ENCODE measurements at regions not wholly inside any gene's neighbourhood (a gene's known extent, or its start where the extent isn't known, plus 50 kb on each side); places are given as distances from the start of the nearest gene placed in this dataset.

DNA sequence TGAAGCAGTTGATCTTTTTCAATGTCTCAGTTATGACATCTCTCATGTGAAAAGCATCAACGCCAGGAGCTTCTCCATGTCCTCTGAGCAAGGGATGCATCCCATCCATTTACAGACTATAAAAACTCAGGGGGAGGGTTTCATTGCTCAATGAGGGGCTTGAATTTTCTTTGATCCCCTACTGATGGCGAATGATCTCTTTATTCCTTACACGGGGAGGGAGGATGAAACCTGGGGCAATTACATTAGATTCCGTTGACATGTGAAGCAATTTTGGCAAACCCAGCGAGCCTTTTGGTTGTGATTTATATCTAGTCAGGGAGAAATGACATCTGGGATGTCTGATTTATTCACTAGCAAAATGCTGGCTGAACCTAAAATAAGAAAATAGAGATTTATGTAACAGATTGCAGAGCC is 268.9 kb downstream of the HIVEP2 start:
- Mint-ChIP-seq H3K4me3 (no peak overlapping the region), H3K27ac (no peak overlapping the region), H3K4me1 (ENCODE audit: unreplicated experiment) (peaks cover 4% of the 10 kb centered on the region), H3K36me3 (no peaks in the 10 kb centered on the region), H3K27me3 (peaks cover 17% of the 10 kb centered on the region), H3K9me3 (no peaks in the 10 kb centered on the region)
- TF ChIP-seq CTCF (conservative IDR thresholded peaks at IDR 0.05) = no peak
- DNase-seq (ENCODE audit: extremely low spot score, unreplicated experiment) = no peak

DNA sequence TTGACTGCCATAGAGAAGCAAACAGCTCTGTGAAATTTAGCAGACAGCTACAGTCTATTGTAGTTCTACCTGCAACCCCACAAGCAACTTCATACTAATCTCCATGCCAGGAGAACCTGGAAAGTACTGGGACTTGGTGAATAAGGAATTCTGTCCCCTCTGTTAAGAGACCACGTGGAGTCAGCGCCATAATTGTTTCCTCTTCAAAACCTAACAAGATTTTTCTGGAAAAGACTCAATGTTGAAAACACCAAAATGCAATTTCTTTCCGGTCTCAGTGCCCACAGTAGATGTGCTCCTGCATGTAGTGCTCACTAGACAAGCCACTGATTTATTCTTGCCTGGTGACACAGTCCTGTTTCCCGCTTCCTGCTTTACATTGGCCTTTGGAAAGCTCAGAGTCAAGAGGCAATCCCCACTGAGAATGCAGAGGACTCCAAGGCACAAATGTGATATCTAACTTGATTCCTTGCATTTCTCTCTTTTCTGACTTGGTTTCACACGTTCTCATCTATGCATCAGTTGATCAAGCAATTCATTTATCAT is 268.3 kb downstream of the HIVEP2 start:
- no peak overlapping the region for H3K4me3 Mint-ChIP-seq
- H3K36me3 Mint-ChIP-seq = no peaks in the 10 kb centered on the region
- peaks cover 17% of the 10 kb centered on the region for H3K27me3 Mint-ChIP-seq
- peaks cover 4% of the 10 kb centered on the region for H3K4me1 Mint-ChIP-seq (ENCODE audit: unreplicated experiment)
- no peak for DNase-seq (ENCODE audit: extremely low spot score, unreplicated experiment)
- H3K9me3 Mint-ChIP-seq = no peaks in the 10 kb centered on the region
- no peak overlapping the region for H3K27ac Mint-ChIP-seq
- no peak for TF ChIP-seq CTCF (conservative IDR thresholded peaks at IDR 0.05)

- DNase-seq (ENCODE audit: extremely low spot score, unreplicated experiment) = no peak
- no peaks in the 10 kb centered on the region for H3K36me3 Mint-ChIP-seq
- H3K27ac Mint-ChIP-seq = no peak overlapping the region
- H3K9me3 Mint-ChIP-seq = no peaks in the 10 kb centered on the region
- H3K4me3 Mint-ChIP-seq = no peak overlapping the region
- peaks cover 17% of the 10 kb centered on the region for H3K27me3 Mint-ChIP-seq
- H3K4me1 Mint-ChIP-seq (ENCODE audit: unreplicated experiment) = peaks cover 4% of the 10 kb centered on the region
- no peak for TF ChIP-seq CTCF (conservative IDR thresholded peaks at IDR 0.05)
These were observed 264.9 kb downstream of the HIVEP2 start for GRCh38 chr6:142679907-142680700.

DNA sequence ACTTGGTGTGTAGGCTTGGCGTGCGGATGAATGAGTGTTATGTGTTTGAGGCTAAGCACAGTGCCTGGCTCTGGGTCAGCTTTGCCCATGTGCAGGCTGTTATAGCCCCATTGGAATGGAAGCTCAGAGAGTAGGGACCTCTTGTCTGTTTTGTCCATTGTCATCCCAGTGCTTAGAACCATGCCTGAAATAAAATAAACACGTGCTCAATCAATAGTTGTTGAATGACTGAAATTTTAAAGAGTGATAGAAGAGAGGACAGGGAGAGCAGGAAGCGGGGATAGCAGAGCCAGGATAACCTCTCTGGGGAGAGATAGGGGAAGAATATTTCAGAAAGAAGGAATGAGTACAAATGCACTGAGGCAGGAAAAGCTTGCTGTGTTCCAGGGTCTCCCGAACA is 263.9 kb downstream of the HIVEP2 start:
- H3K36me3 Mint-ChIP-seq = no peaks in the 10 kb centered on the region
- no peak overlapping the region for H3K4me3 Mint-ChIP-seq
- no peak for DNase-seq (ENCODE audit: extremely low spot score, unreplicated experiment)
- no peak for TF ChIP-seq CTCF (conservative IDR thresholded peaks at IDR 0.05)
- peaks cover 14% of the 10 kb centered on the region for H3K27me3 Mint-ChIP-seq
- H3K9me3 Mint-ChIP-seq = no peaks in the 10 kb centered on the region
- H3K27ac Mint-ChIP-seq = no peak overlapping the region
- H3K4me1 Mint-ChIP-seq (ENCODE audit: unreplicated experiment) = peaks cover 1% of the 10 kb centered on the region

GRCh38 chr6:142682985-142683384 is 262.0 kb downstream of the HIVEP2 start:
- no peak for DNase-seq (ENCODE audit: extremely low spot score, unreplicated experiment)
- Mint-ChIP-seq H3K4me1 (ENCODE audit: unreplicated experiment) (no peaks in the 10 kb centered on the region), H3K27ac (no peak overlapping the region), H3K27me3 (peaks cover 7% of the 10 kb centered on the region), H3K9me3 (no peaks in the 10 kb centered on the region), H3K4me3 (no peak overlapping the region), H3K36me3 (no peaks in the 10 kb centered on the region)
- no peak for TF ChIP-seq CTCF (conservative IDR thresholded peaks at IDR 0.05)

All from type B pancreatic cell (in vitro differentiated cells).